ENCODE measurements at regions not wholly inside any gene's neighbourhood (a gene's known extent, or its start where the extent isn't known, plus 50 kb on each side); places are given as distances from the start of the nearest gene placed in this dataset.

- no peak for ATAC-seq
- Mint-ChIP-seq H3K4me3 (no peak overlapping the region), H3K36me3 (ENCODE audit: insufficient read depth) (no peaks in the 10 kb centered on the region), H3K4me1 (ENCODE audit: low read depth) (peaks cover 2% of the 10 kb centered on the region), H3K27me3 (ENCODE audit: low read depth) (no peaks in the 10 kb centered on the region), H3K9me3 (no peaks in the 10 kb centered on the region)
- DNase-seq = no peak
These were observed 263.9 kb upstream of the ZNF608 start for GRCh38 chr5:125010356-125010755.

GRCh38 chr5:125011014-125011413 is 264.6 kb upstream of the ZNF608 start:
- H3K36me3 Mint-ChIP-seq (ENCODE audit: insufficient read depth) = no peaks in the 10 kb centered on the region
- no peaks in the 10 kb centered on the region for H3K9me3 Mint-ChIP-seq
- DNase-seq (no peak), ATAC-seq (no peak)
- no peaks in the 10 kb centered on the region for H3K27me3 Mint-ChIP-seq (ENCODE audit: low read depth)
- no peak overlapping the region for H3K4me3 Mint-ChIP-seq
- H3K4me1 Mint-ChIP-seq (ENCODE audit: low read depth) = peaks cover 2% of the 10 kb centered on the region

GRCh38 chr5:125011419-125011818 is 265.0 kb upstream of the ZNF608 start:
- Mint-ChIP-seq H3K4me3 (no peak overlapping the region), H3K27me3 (ENCODE audit: low read depth) (no peaks in the 10 kb centered on the region), H3K36me3 (ENCODE audit: insufficient read depth) (no peaks in the 10 kb centered on the region), H3K9me3 (no peaks in the 10 kb centered on the region), H3K4me1 (ENCODE audit: low read depth) (peaks cover 1% of the 10 kb centered on the region)
- ATAC-seq = no peak
- no peak for DNase-seq

- Mint-ChIP-seq H3K4me1 (ENCODE audit: low read depth) (no peaks in the 10 kb centered on the region), H3K9me3 (no peaks in the 10 kb centered on the region), H3K27me3 (ENCODE audit: low read depth) (no peaks in the 10 kb centered on the region), H3K36me3 (ENCODE audit: insufficient read depth) (no peaks in the 10 kb centered on the region), H3K4me3 (no peak overlapping the region)
- no peak for DNase-seq
- ATAC-seq = no peak
These were observed 265.5 kb upstream of the ZNF608 start for GRCh38 chr5:125011947-125012346.

- Mint-ChIP-seq H3K9me3 (no peaks in the 10 kb centered on the region), H3K27me3 (ENCODE audit: low read depth) (no peaks in the 10 kb centered on the region), H3K36me3 (ENCODE audit: insufficient read depth) (no peaks in the 10 kb centered on the region), H3K4me3 (no peak overlapping the region), H3K4me1 (ENCODE audit: low read depth) (no peaks in the 10 kb centered on the region)
- DNase-seq (no peak), ATAC-seq (no peak)
These were observed 266.4 kb upstream of the ZNF608 start for GRCh38 chr5:125012727-125013451.

- ATAC-seq (no peak), DNase-seq (no peak)
- no peaks in the 10 kb centered on the region for H3K4me1 Mint-ChIP-seq (ENCODE audit: low read depth)
- H3K36me3 Mint-ChIP-seq (ENCODE audit: insufficient read depth) = no peaks in the 10 kb centered on the region
- H3K27me3 Mint-ChIP-seq (ENCODE audit: low read depth) = no peaks in the 10 kb centered on the region
- no peak overlapping the region for H3K4me3 Mint-ChIP-seq
- H3K9me3 Mint-ChIP-seq = no peaks in the 10 kb centered on the region
These were observed 267.8 kb upstream of the ZNF608 start for GRCh38 chr5:125014202-125014601.

GRCh38 chr5:125017796-125018195 is 271.4 kb upstream of the ZNF608 start:
- no peaks in the 10 kb centered on the region for H3K27me3 Mint-ChIP-seq (ENCODE audit: low read depth)
- ATAC-seq = no peak
- DNase-seq = no peak

GRCh38 chr5:125023673-125024072 is 277.2 kb upstream of the ZNF608 start:
- Mint-ChIP-seq H3K27me3 (ENCODE audit: low read depth) (no peaks in the 10 kb centered on the region), H3K36me3 (ENCODE audit: insufficient read depth) (no peaks in the 10 kb centered on the region), H3K4me1 (ENCODE audit: low read depth) (no peaks in the 10 kb centered on the region), H3K4me3 (no peak overlapping the region), H3K9me3 (peaks cover 9% of the 10 kb centered on the region)
- DNase-seq (no peak), ATAC-seq (no peak)

More at GRCh38 chr5:125017796-125018195, 271.4 kb upstream of the ZNF608 start:
- Mint-ChIP-seq H3K36me3 (ENCODE audit: insufficient read depth) (no peaks in the 10 kb centered on the region), H3K4me3 (no peak overlapping the region), H3K9me3 (no peaks in the 10 kb centered on the region), H3K4me1 (ENCODE audit: low read depth) (no peaks in the 10 kb centered on the region)

- no peak overlapping the region for H3K4me3 Mint-ChIP-seq
- no peaks in the 10 kb centered on the region for H3K4me1 Mint-ChIP-seq (ENCODE audit: low read depth)
- H3K36me3 Mint-ChIP-seq (ENCODE audit: insufficient read depth) = no peaks in the 10 kb centered on the region
- no peaks in the 10 kb centered on the region for H3K27me3 Mint-ChIP-seq (ENCODE audit: low read depth)
- DNase-seq = no peak
- H3K9me3 Mint-ChIP-seq = peaks cover 9% of the 10 kb centered on the region
- no peak for ATAC-seq
These were observed 280.7 kb upstream of the ZNF608 start for GRCh38 chr5:125026867-125027731.

- no peak for DNase-seq
- Mint-ChIP-seq H3K36me3 (ENCODE audit: insufficient read depth) (no peaks in the 10 kb centered on the region), H3K27me3 (ENCODE audit: low read depth) (no peaks in the 10 kb centered on the region), H3K9me3 (no peaks in the 10 kb centered on the region), H3K4me1 (ENCODE audit: low read depth) (no peaks in the 10 kb centered on the region), H3K4me3 (no peak overlapping the region)
- ATAC-seq = no peak
These were observed 285.8 kb upstream of the ZNF608 start for GRCh38 chr5:125032286-125032685.

- DNase-seq (no peak), ATAC-seq (no peak)
- Mint-ChIP-seq H3K4me3 (no peak overlapping the region), H3K36me3 (ENCODE audit: insufficient read depth) (no peaks in the 10 kb centered on the region), H3K9me3 (peaks cover 3% of the 10 kb centered on the region), H3K4me1 (ENCODE audit: low read depth) (no peaks in the 10 kb centered on the region), H3K27me3 (ENCODE audit: low read depth) (no peaks in the 10 kb centered on the region)
These were observed 287.2 kb upstream of the ZNF608 start for GRCh38 chr5:125033602-125034001.

- no peaks in the 10 kb centered on the region for H3K27me3 Mint-ChIP-seq (ENCODE audit: low read depth)
- H3K9me3 Mint-ChIP-seq = peaks cover 6% of the 10 kb centered on the region
- ATAC-seq (no peak), DNase-seq (no peak)
- no peaks in the 10 kb centered on the region for H3K4me1 Mint-ChIP-seq (ENCODE audit: low read depth)
- H3K4me3 Mint-ChIP-seq = no peak overlapping the region
- no peaks in the 10 kb centered on the region for H3K36me3 Mint-ChIP-seq (ENCODE audit: insufficient read depth)
These were observed 287.9 kb upstream of the ZNF608 start for GRCh38 chr5:125034331-125034730.

- ATAC-seq (no peak), DNase-seq (no peak)
- Mint-ChIP-seq H3K4me3 (no peak overlapping the region), H3K9me3 (peaks cover 8% of the 10 kb centered on the region), H3K4me1 (ENCODE audit: low read depth) (no peaks in the 10 kb centered on the region), H3K36me3 (ENCODE audit: insufficient read depth) (no peaks in the 10 kb centered on the region), H3K27me3 (ENCODE audit: low read depth) (no peaks in the 10 kb centered on the region)
These were observed 290.1 kb upstream of the ZNF608 start for GRCh38 chr5:125036494-125036893.

GRCh38 chr5:125037020-125037419 is 290.6 kb upstream of the ZNF608 start:
- peaks cover 8% of the 10 kb centered on the region for H3K9me3 Mint-ChIP-seq
- ATAC-seq (no peak), DNase-seq (no peak)
- no peak overlapping the region for H3K4me3 Mint-ChIP-seq
- H3K4me1 Mint-ChIP-seq (ENCODE audit: low read depth) = no peaks in the 10 kb centered on the region
- H3K27me3 Mint-ChIP-seq (ENCODE audit: low read depth) = no peaks in the 10 kb centered on the region
- no peaks in the 10 kb centered on the region for H3K36me3 Mint-ChIP-seq (ENCODE audit: insufficient read depth)

GRCh38 chr5:125037530-125037929 is 291.1 kb upstream of the ZNF608 start:
- Mint-ChIP-seq H3K4me3 (no peak overlapping the region), H3K4me1 (ENCODE audit: low read depth) (no peaks in the 10 kb centered on the region)
- ATAC-seq = no peak

More at GRCh38 chr5:125037530-125037929, 291.1 kb upstream of the ZNF608 start:
- Mint-ChIP-seq H3K9me3 (peaks cover 8% of the 10 kb centered on the region), H3K27me3 (ENCODE audit: low read depth) (no peaks in the 10 kb centered on the region), H3K36me3 (ENCODE audit: insufficient read depth) (no peaks in the 10 kb centered on the region)
- no peak for DNase-seq
